ENCODE measurements at regions not wholly inside any gene's neighbourhood (a gene's known extent, or its start where the extent isn't known, plus 50 kb on each side); places are given as distances from the start of the nearest gene placed in this dataset.

GRCh38 chr4:13887010-13887409, 259.5 kb upstream of the BOD1L1 start (continued):
- no peak for TF ChIP-seq ZNF23 (tag by site-specific recombination; IDR thresholded peaks at IDR 0.05; ENCODE audit: borderline replicate concordance)
- no peak for TF ChIP-seq ZNF146 (tag by site-specific recombination; IDR thresholded peaks at IDR 0.05)
- TF ChIP-seq ZFP69B (tag by site-specific recombination; IDR thresholded peaks at IDR 0.05), result no peak
- no peak for TF ChIP-seq ZNF747 (tag by site-specific recombination; IDR thresholded peaks at IDR 0.05)
- no peak for TF ChIP-seq ZNF621 (tag by site-specific recombination; IDR thresholded peaks at IDR 0.05)
- TF ChIP-seq, protein P1, sequence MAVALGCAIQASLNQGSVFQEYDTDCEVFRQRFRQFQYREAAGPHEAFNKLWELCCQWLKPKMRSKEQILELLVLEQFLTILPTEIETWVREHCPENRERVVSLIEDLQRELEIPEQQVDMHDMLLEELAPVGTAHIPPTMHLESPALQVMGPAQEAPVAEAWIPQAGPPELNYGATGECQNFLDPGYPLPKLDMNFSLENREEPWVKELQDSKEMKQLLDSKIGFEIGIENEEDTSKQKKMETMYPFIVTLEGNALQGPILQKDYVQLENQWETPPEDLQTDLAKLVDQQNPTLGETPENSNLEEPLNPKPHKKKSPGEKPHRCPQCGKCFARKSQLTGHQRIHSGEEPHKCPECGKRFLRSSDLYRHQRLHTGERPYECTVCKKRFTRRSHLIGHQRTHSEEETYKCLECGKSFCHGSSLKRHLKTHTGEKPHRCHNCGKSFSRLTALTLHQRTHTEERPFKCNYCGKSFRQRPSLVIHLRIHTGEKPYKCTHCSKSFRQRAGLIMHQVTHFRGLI (tag by site-specific recombination; IDR thresholded peaks at IDR 0.05), result no peak
- TF ChIP-seq ZNF16 (tag by site-specific recombination; IDR thresholded peaks at IDR 0.05; ENCODE audit: low read depth), result no peak
- no peak for TF ChIP-seq ZNF341 (tag by site-specific recombination; IDR thresholded peaks at IDR 0.05; ENCODE audit: low read depth)
- TF ChIP-seq ZNF571 (tag by site-specific recombination; IDR thresholded peaks at IDR 0.05), result no peak
- TF ChIP-seq ZNF114 (tag by site-specific recombination; IDR thresholded peaks at IDR 0.05), result no peak

DNA sequence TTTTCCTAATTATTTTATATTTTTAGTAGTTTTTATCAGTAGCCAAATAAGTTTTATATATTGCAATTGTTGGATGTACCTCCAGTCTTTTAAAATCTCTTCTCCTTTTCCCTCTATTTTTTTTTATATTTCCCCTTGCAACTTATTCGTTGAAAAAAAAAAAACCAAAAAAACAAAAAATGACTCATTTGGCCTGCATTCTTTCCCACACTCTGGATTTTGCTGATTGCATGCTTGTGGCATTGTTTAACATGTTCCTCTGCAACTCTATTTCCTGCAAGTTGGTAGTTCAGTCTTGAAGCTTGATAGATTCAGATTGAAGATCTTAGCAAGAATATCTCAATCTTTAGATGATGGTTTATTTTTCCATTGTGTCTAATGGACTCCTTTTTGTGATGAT, 260.6 kb upstream of the BOD1L1 start:
- ChIA-PET CTCF (no interaction called here), POLR2A (no interaction called here)
- Histone ChIP-seq H3K27ac (ENCODE audit: extremely low read depth, low read depth, low read length) (no peak overlapping the region), H3K4me1 (ENCODE audit: control insufficient read depth, insufficient read depth, low read length) (no peaks in the 10 kb centered on the region), H3K36me3 (ENCODE audit: control insufficient read depth in 2 of 2, insufficient read depth in 1 of 2, low read length in 2 of 2) (no peaks in the 10 kb centered on the region), H3K4me3 (ENCODE audit: low read depth, low read length) (no peak overlapping the region), H3K9me3 (ENCODE audit: control insufficient read depth, insufficient read depth, low read depth, low read length) (no peaks in the 10 kb centered on the region)
- TF ChIP-seq ZNF423 (tag by site-specific recombination; IDR thresholded peaks at IDR 0.05) (no peak), SALL2 (tag by site-specific recombination; IDR thresholded peaks at IDR 0.05; ENCODE audit: borderline replicate concordance) (no peak), ZBTB8A (tag by site-specific recombination; IDR thresholded peaks at IDR 0.05) (no peak), ZNF529 (tag by site-specific recombination; IDR thresholded peaks at IDR 0.05; ENCODE audit: insufficient replicate concordance) (no peak), SP3 (tag by site-specific recombination; IDR thresholded peaks at IDR 0.05) (no peak), ZNF704 (tag by site-specific recombination; IDR thresholded peaks at IDR 0.05) (no peak)
- TF ChIP-seq, protein P2, sequence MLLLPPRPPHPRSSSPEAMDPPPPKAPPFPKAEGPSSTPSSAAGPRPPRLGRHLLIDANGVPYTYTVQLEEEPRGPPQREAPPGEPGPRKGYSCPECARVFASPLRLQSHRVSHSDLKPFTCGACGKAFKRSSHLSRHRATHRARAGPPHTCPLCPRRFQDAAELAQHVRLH (tag by site-specific recombination; IDR thresholded peaks at IDR 0.05), result no peak
- TF ChIP-seq, protein P3, sequence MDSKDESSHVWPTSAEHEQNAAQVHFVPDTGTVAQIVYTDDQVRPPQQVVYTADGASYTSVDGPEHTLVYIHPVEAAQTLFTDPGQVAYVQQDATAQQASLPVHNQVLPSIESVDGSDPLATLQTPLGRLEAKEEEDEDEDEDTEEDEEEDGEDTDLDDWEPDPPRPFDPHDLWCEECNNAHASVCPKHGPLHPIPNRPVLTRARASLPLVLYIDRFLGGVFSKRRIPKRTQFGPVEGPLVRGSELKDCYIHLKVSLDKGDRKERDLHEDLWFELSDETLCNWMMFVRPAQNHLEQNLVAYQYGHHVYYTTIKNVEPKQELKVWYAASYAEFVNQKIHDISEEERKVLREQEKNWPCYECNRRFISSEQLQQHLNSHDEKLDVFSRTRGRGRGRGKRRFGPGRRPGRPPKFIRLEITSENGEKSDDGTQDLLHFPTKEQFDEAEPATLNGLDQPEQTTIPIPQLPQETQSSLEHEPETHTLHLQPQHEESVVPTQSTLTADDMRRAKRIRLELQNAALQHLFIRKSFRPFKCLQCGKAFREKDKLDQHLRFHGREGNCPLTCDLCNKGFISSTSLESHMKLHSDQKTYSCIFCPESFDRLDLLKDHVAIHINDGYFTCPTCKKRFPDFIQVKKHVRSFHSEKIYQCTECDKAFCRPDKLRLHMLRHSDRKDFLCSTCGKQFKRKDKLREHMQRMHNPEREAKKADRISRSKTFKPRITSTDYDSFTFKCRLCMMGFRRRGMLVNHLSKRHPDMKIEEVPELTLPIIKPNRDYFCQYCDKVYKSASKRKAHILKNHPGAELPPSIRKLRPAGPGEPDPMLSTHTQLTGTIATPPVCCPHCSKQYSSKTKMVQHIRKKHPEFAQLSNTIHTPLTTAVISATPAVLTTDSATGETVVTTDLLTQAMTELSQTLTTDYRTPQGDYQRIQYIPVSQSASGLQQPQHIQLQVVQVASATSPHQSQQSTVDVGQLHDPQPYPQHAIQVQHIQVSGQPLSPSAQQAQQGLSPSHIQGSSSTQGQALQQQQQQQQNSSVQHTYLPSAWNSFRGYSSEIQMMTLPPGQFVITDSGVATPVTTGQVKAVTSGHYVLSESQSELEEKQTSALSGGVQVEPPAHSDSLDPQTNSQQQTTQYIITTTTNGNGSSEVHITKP (tag by site-specific recombination; IDR thresholded peaks at IDR 0.05), result no peak
- TF ChIP-seq, protein P4, sequence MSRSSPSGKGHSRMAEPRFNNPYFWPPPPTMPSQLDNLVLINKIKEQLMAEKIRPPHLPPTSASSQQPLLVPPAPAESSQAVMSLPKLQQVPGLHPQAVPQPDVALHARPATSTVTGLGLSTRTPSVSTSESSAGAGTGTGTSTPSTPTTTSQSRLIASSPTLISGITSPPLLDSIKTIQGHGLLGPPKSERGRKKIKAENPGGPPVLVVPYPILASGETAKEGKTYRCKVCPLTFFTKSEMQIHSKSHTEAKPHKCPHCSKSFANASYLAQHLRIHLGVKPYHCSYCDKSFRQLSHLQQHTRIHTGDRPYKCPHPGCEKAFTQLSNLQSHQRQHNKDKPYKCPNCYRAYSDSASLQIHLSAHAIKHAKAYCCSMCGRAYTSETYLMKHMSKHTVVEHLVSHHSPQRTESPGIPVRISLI (tag by site-specific recombination; IDR thresholded peaks at IDR 0.05), result no peak
- TF ChIP-seq, protein P5, sequence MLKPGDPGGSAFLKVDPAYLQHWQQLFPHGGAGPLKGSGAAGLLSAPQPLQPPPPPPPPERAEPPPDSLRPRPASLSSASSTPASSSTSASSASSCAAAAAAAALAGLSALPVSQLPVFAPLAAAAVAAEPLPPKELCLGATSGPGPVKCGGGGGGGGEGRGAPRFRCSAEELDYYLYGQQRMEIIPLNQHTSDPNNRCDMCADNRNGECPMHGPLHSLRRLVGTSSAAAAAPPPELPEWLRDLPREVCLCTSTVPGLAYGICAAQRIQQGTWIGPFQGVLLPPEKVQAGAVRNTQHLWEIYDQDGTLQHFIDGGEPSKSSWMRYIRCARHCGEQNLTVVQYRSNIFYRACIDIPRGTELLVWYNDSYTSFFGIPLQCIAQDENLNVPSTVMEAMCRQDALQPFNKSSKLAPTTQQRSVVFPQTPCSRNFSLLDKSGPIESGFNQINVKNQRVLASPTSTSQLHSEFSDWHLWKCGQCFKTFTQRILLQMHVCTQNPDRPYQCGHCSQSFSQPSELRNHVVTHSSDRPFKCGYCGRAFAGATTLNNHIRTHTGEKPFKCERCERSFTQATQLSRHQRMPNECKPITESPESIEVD (tag by site-specific recombination; IDR thresholded peaks at IDR 0.05), result no peak
- TF ChIP-seq, protein P6, sequence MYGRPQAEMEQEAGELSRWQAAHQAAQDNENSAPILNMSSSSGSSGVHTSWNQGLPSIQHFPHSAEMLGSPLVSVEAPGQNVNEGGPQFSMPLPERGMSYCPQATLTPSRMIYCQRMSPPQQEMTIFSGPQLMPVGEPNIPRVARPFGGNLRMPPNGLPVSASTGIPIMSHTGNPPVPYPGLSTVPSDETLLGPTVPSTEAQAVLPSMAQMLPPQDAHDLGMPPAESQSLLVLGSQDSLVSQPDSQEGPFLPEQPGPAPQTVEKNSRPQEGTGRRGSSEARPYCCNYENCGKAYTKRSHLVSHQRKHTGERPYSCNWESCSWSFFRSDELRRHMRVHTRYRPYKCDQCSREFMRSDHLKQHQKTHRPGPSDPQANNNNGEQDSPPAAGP (tag by site-specific recombination; IDR thresholded peaks at IDR 0.05), result no peak

All from HEK293 (cell line).